Liver (tissue), 8 donors: ENCODE measurements at regions not wholly inside any gene's neighbourhood (a gene's known extent, or its start where the extent isn't known, plus 50 kb on each side); places are given as distances from the start of the nearest gene placed in this dataset.

ENCODE experiments used
- DNase-seq: peaks from one replicate; pipeline ENCODE4 v3.0.0-alpha.2; 2017; ENCODE audit warnings: low spot score
- H3K27ac ChIP-seq, 2 donors: one replicate each; pipeline ENCODE4 v1.7.0; 2013; ENCODE audit warnings: inconsistent platforms in 2 of 2, low read length in 2 of 2, control low read depth in 1 of 2, low read depth in 1 of 2, mild to moderate bottlenecking in 1 of 2
- H3K27me3 ChIP-seq, 4 donors: one replicate each; pipeline versions ENCODE4 v1.6.1 to v1.7.0; 2013; ENCODE audit warnings: low read length in 3 of 4, inconsistent platforms in 1 of 4, mild to moderate bottlenecking in 1 of 4, moderate library complexity in 1 of 4; ENCODE audit not compliant: control insufficient read depth in 4 of 4, insufficient read depth in 4 of 4
- H3K36me3 ChIP-seq, 4 donors: one replicate each; pipeline versions ENCODE4 v1.6.1 to v1.7.0; 2013; ENCODE audit warnings: low read length in 3 of 4, mild to moderate bottlenecking in 3 of 4, low read depth in 1 of 4, moderate library complexity in 1 of 4; ENCODE audit not compliant: control insufficient read depth in 4 of 4, insufficient read depth in 3 of 4
- H3K4me1 ChIP-seq, 4 donors: one replicate each; pipeline versions ENCODE4 v1.6.1 to v1.7.0; 2013; ENCODE audit warnings: low read length in 3 of 4, mild to moderate bottlenecking in 3 of 4, moderate library complexity in 1 of 4; ENCODE audit not compliant: control insufficient read depth in 4 of 4, insufficient read depth in 4 of 4
- H3K4me3 ChIP-seq, 3 donors: one replicate each; pipeline versions ENCODE4 v1.6.1 to v1.7.0; 2013; ENCODE audit warnings: low read length in 3 of 3, control low read depth in 1 of 3, low read depth in 1 of 3, mild to moderate bottlenecking in 1 of 3
- H3K9ac ChIP-seq, 2 donors: one replicate each; pipeline ENCODE4 v1.7.0; 2013; ENCODE audit warnings: low read length in 2 of 2, mild to moderate bottlenecking in 2 of 2, moderate library complexity in 2 of 2, control low read depth in 1 of 2, low read depth in 1 of 2
- H3K9me3 ChIP-seq, 4 donors: one replicate each; pipeline versions ENCODE4 v1.6.1 to v1.7.0; 2013; ENCODE audit warnings: low read length in 3 of 4; ENCODE audit not compliant: control insufficient read depth in 4 of 4
- CTCF ChIP-seq: fragments of 150-350 bp; IDR thresholded peaks from 2 replicates; pipeline ENCODE4 v1.5.1; 2017; ENCODE audit warnings: improper control_type of control experiment, low read depth, low read length; ENCODE audit not compliant: missing input control
- EGR1 ChIP-seq, 2 donors: IDR thresholded peaks; 2 replicates each; pipeline ENCODE4 v1.6.1; 2016 to 2018; ENCODE audit warnings: antibody characterized with exemption in 2 of 2, low read depth in 2 of 2
- FOXA2 ChIP-seq: IDR thresholded peaks from 2 replicates; pipeline ENCODE4 v1.6.1; 2016; ENCODE audit warnings: antibody characterized with exemption
- HNF4G ChIP-seq: IDR thresholded peaks from 2 replicates; pipeline ENCODE4 v1.6.1; 2016; ENCODE audit warnings: antibody characterized with exemption
- JUND ChIP-seq, 2 donors: IDR thresholded peaks; 2 replicates each; pipeline ENCODE4 v1.6.1; 2016; ENCODE audit warnings: antibody characterized with exemption in 2 of 2
- RAD21 ChIP-seq, 2 donors: IDR thresholded peaks; 2 replicates each; pipeline ENCODE4 v1.6.1; 2016; ENCODE audit warnings: antibody characterized with exemption in 2 of 2, mild to moderate bottlenecking in 2 of 2
- REST ChIP-seq: IDR thresholded peaks from 2 replicates; pipeline ENCODE4 v1.6.1; 2016; ENCODE audit warnings: antibody characterized with exemption, mild to moderate bottlenecking
- RXRA ChIP-seq, 2 donors: IDR thresholded peaks; 2 replicates each; pipeline ENCODE4 v1.6.1; 2017 to 2018; ENCODE audit warnings: antibody characterized with exemption in 2 of 2, mild to moderate bottlenecking in 1 of 2
- YY1 ChIP-seq: IDR thresholded peaks from 2 replicates; pipeline ENCODE4 v1.6.1; 2016; ENCODE audit warnings: antibody characterized with exemption, mild to moderate bottlenecking
- ZBTB33 ChIP-seq: IDR thresholded peaks from 2 replicates; pipeline ENCODE4 v1.6.1; 2016; ENCODE audit warnings: antibody characterized with exemption
- WGBS: extraction: QIAGEN DNeasy Blood & Tissue Kit; methylation state at CpG from one replicate; pipeline ENCODE4 v1.1.7; 2013; 5-methylcytosine and 5-hydroxymethylcytosine counted together
- donor health status: healthy.
- donor health status: healthy.
- donor health status: healthy.
- donor health status: healthy.
- donor health status: healthy.

GRCh38 chr2:157952558-157952957, 76.4 kb upstream of the ACVR1 start:
- Histone ChIP-seq H3K27me3 (no peaks in the 10 kb centered on the region), H3K36me3 (no peaks in the 10 kb centered on the region), H3K27ac (no peak overlapping the region), H3K4me1 (no peaks in the 10 kb centered on the region), H3K9me3 (peaks cover 0 to 5% (median 0%) of the 10 kb centered on the region in 4 donors), H3K9ac (no peak overlapping the region), H3K4me3 (no peak overlapping the region)
- no peak for DNase-seq
- WGBS: 91% methylated on average over 4 of the region's 4 CpGs
- TF ChIP-seq REST: no peak
- no peak for TF ChIP-seq JUND (IDR thresholded peaks at IDR 0.05)
- no peak for TF ChIP-seq FOXA2
- TF ChIP-seq ZBTB33: no peak
- TF ChIP-seq YY1: no peak
- no peak for TF ChIP-seq CTCF
- TF ChIP-seq RXRA (IDR thresholded peaks at IDR 0.05): no peak
- no peak for TF ChIP-seq HNF4G

- TF ChIP-seq RXRA (IDR thresholded peaks at IDR 0.05) (no peak), EGR1 (IDR thresholded peaks at IDR 0.05; ENCODE audit: low read depth in 2 of 2) (no peak), JUND (IDR thresholded peaks at IDR 0.05) (no peak)
- DNase-seq: no peak
- Histone ChIP-seq H3K4me3 (no peak overlapping the region), H3K9ac (no peak overlapping the region), H3K4me1 (no peaks in the 10 kb centered on the region), H3K36me3 (no peaks in the 10 kb centered on the region), H3K27me3 (no peaks in the 10 kb centered on the region), H3K27ac (no peak overlapping the region), H3K9me3 (no peaks in the 10 kb centered on the region)
These were observed 72.7 kb upstream of the ACVR1 start for GRCh38 chr2:157948856-157949255.

GRCh38 chr2:157946919-157947557, 70.9 kb upstream of the ACVR1 start:
- WGBS: 76% methylated on average over 1 of the region's 1 CpG
- H3K4me1 ChIP-seq: no peaks in the 10 kb centered on the region
- H3K27me3 ChIP-seq: no peaks in the 10 kb centered on the region
- no peak overlapping the region for H3K27ac ChIP-seq
- H3K36me3 ChIP-seq: no peaks in the 10 kb centered on the region
- H3K9ac ChIP-seq: no peak overlapping the region
- TF ChIP-seq RAD21 (IDR thresholded peaks at IDR 0.05): no peak
- no peak overlapping the region for H3K4me3 ChIP-seq
- H3K9me3 ChIP-seq: no peaks in the 10 kb centered on the region
- DNase-seq: no peak
